ENCODE measurements at regions not wholly inside any gene's neighbourhood (a gene's known extent, or its start where the extent isn't known, plus 50 kb on each side); places are given as distances from the start of the nearest gene placed in this dataset.

GRCh38 chr3:59698091-59698490 lies 648.3 kb upstream of the CFAP20DC start:
- ATAC-seq (no peak), DNase-seq (ENCODE audit: missing footprints) (no peak)
- intact Hi-C loops (cut with DNase I), result no loop called here

GRCh38 chr3:59696783-59697182 lies 647.0 kb upstream of the CFAP20DC start:
- intact Hi-C loops (cut with DNase I), result no loop called here
- DNase-seq (ENCODE audit: missing footprints), result no peak
- no peak for ATAC-seq

DNA sequence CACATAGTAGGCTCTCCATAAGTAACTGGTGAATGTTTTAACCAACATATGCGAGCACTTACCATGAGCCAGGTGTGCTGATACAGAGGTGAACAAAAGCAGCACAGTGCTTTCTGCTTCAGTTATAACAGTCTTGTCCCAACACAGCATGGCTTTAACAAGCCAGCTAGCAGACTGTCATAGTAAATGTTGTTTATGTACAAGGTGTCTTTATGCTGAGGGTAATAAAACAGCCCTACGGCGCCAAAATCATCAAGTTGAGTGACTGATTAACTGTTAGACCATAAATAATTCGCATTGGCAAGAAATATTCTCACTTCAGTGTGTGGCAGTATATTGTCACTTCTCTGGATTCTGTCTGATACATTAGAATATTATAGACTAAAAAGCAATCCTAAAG lies 646.0 kb upstream of the CFAP20DC start:
- intact Hi-C loops (cut with DNase I), result no loop called here
- no peak for ATAC-seq
- DNase-seq (ENCODE audit: missing footprints), result no peak

GRCh38 chr3:59692117-59692516 lies 642.3 kb upstream of the CFAP20DC start:
- intact Hi-C loops (cut with DNase I), result no loop called here
- ATAC-seq (no peak), DNase-seq (ENCODE audit: missing footprints) (no peak)

DNA sequence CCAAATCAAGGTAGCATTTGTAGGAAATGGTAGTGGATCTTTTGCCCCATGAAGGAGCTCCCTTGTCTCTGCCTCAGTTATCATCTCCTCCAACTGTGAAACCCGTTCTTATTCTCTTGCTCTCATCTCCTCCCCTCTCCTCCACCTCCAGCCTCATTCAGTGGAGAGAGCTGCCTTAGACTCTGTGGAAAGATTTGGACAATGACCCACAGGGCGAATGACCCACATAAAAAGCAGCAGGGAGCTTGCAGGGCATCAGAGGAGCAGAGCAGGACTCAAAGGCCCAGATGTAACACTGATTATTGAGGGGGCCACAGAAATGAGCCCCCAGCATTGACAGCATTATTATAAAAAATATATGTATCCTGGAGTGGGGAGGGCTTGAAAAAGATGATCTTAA lies 641.1 kb upstream of the CFAP20DC start:
- no peak for ATAC-seq
- DNase-seq (ENCODE audit: missing footprints), result no peak
- intact Hi-C loops (cut with DNase I), result no loop called here

DNA sequence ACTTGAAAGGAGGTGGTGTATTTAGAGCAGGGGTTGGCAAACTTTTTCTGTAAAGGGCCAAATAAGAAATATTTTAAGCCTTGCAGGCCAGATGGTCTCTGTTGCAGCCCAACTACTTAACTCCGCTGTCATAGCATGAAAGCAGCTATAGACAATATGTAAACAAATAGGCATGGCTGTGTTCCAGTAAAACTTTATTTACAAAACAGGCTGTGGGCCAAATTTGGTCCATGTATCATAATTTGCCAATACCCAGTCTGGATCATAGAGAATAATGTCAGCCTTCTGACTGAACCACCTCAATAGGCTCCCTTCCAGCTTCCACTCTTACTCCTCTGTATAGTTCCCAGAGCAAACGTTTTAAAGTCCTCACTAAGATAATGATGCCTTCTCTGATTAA lies 638.8 kb upstream of the CFAP20DC start:
- ATAC-seq, result no peak
- DNase-seq (ENCODE audit: missing footprints), result no peak
- intact Hi-C loops (cut with DNase I), result no loop called here

GRCh38 chr3:59685432-59685831 lies 635.6 kb upstream of the CFAP20DC start:
- no peak for DNase-seq (ENCODE audit: missing footprints)
- intact Hi-C loops (cut with DNase I), result no loop called here
- peak; percentile 42 for ATAC-seq

DNA sequence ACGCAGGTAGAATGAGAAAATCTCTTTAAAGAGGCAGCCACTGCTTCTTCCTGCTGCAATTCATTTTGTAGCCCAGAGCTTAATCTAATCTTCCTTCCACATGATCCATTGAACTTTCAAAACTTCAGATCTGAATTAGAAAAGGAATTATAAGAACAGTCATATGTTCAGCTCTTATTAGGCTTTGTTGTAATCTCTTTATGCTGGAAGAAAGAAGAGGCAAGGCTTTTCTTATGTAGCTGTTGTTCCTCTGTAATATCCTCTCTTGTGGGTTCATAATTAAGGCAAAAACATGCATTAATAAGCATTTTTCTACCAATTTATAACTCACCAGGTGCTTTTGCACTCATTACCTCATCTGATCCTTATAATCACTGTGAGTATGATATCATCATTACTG lies 634.9 kb upstream of the CFAP20DC start:
- intact Hi-C loops (cut with DNase I), result no loop called here
- no peak for DNase-seq (ENCODE audit: missing footprints)
- ATAC-seq, result no peak

DNA sequence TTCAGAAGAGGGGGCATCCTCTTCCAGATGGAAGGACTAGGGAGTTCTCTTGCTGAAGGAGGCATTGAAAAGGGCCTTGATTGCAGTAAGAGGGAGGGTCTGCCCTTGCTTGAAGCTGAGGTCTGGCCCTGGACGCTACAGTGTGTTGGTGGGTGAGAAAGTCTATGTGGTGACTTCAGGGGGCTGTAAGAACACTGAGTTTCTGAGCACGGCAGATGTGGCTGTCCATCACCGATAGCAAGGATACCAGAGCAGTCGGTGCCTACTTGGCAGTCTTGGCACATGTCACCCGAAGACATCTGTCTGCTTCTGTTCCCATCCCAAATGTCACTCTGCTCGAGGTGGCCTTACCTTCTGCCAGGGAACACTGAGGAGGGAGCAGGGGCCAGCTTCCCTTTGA lies 631.1 kb upstream of the CFAP20DC start:
- intact Hi-C loops (cut with DNase I), result no loop called here
- no peak for ATAC-seq
- DNase-seq (ENCODE audit: missing footprints), result no peak

DNA sequence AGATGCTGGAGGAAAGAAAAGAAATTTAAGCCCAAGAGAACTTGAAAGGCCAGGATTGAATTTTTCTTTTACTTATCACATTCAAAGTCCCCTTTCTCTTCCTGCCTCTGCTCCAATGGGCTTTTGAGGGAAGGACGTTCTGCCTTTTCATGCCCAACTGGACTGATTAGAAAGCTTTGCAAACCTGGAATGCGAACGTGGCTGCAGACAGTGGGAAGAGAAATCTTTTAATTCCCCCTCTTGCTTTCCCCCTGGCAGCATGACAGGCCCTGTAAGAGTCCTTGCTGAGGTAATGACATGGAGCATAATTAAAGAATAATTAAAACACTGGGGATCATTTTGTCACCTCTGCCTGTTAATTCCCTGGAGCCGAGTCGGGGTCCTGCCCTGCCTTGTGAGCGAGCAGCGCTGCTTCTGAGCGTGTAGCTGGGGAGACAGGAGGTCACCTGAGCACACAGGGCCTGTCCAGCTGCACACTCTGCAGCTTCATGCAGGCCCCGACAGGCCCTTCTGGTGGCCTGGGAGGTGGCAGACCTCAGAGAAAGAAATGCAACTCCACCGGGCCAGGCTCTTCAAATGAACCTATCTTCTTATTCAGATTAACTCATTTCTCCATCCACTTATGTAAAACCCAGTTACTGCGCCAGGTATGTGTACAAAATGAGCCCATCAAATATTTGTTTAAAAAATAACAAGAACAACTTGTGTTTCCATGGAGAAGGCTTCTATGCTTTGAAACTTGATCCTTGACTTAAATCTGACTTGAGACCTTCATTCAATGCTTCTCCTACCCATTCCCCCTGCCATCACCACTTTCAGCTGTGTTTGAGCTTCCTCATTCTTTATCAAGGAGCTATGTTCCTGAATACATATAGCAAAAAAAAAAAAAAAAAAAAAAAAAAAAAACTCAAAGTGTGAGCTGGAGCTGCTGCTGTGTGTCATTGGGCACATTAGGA lies 628.2 kb upstream of the CFAP20DC start:
- no peak for ATAC-seq

DNA sequence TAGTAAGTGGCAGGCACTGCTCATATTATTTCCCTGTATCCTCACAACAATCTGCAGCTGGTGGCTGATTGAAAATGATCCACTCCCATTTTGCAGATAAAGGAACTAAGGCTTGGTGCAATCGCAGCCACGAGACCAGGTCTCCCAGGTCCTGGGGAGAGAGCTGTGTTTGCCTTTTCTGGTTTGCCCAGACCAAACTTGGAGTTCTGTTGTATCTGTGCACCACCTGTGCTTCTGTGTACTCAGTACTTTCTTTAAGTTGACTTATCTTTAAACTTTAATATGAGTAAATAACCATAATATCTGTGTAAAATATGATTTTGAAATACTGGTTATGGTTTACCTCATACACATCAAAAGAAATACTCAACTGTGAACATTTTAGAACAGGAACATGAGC lies 625.7 kb upstream of the CFAP20DC start:
- no peak for DNase-seq (ENCODE audit: missing footprints)
- ATAC-seq, result no peak
- intact Hi-C loops (cut with DNase I), result no loop called here

More for the DNA sequence above, 628.2 kb upstream of the CFAP20DC start:
- intact Hi-C loops (cut with DNase I), result no loop called here
- DNase-seq (ENCODE audit: missing footprints), result no peak

GRCh38 chr3:59663076-59663850 lies 613.4 kb upstream of the CFAP20DC start:
- no peak for ATAC-seq
- intact Hi-C loops (cut with DNase I), result no loop called here
- no peak for DNase-seq (ENCODE audit: missing footprints)

- ATAC-seq, result no peak
- intact Hi-C loops (cut with DNase I), result no loop called here
Measured at GRCh38 chr3:59660852-59661625, 611.2 kb upstream of the CFAP20DC start.

DNA sequence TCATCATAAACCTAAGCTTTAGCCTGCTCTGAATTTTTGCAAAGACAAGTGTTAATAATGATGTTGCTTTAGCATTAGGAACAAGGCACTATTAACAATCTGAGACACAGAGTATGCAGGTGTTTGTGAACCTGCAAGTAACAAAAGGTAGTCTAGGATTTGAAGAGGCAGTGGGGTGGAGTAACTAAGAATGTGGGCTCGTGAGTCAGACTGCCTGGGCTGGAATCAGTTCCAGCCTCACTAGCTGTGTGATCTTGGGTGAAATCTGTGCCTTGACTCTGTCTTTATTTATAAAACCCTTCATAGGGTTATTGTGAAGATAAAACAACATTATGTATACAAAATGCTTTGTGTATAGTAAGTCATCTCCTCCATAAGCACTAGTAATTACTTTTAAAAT lies 610.6 kb upstream of the CFAP20DC start:
- no peak for ATAC-seq
- DNase-seq (ENCODE audit: missing footprints), result no peak
- intact Hi-C loops (cut with DNase I), result no loop called here

More at GRCh38 chr3:59660852-59661625, 611.2 kb upstream of the CFAP20DC start:
- DNase-seq (ENCODE audit: missing footprints), result no peak

GRCh38 chr3:59659755-59660154 lies 609.9 kb upstream of the CFAP20DC start:
- ATAC-seq (no peak), DNase-seq (ENCODE audit: missing footprints) (no peak)
- intact Hi-C loops (cut with DNase I), result no loop called here

DNA sequence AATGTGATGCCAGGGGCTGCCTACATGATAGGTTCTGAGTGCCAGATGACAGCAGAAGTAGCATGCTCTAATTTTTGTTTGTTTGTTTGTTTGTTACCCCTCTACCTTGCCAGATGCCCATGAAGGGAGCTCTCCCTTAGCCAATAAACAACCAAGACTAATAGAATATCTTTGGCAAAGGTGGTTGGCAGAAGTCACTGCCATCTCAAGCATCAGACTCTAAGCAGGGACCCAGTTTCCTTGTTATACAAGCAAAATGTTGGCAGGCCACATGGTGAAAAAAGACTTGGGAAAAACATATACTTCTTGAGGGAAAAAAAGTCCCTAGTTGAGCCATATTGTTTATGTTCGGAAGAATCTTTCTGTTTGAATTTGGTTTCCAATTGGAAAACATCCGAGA lies 609.0 kb upstream of the CFAP20DC start:
- DNase-seq (ENCODE audit: missing footprints) (no peak), ATAC-seq (no peak)
- intact Hi-C loops (cut with DNase I), result no loop called here

DNA sequence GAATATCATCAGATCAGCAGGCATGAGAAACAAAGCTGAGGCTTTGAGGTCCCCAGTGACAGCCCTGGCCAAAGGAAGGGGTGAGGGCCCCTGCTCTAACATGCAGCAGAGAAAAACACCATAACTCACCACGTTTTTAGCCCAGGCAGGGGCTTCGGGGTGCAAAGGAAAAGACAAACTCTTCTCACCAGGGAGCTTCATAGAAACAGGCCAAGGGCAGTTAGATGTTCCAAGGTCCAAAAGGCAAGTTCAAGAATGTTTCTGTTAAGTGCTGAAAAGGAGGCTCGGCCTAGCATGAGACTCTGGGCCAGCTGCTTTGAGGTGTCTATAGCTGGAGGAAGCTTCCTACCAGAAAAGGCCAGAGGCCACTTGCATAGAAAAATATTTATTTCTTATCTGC lies 608.4 kb upstream of the CFAP20DC start:
- ATAC-seq (no peak), DNase-seq (ENCODE audit: missing footprints) (no peak)
- intact Hi-C loops (cut with DNase I), result no loop called here

- ATAC-seq, result no peak
- DNase-seq (ENCODE audit: missing footprints), result no peak
- intact Hi-C loops (cut with DNase I), result no loop called here
Measured at GRCh38 chr3:59655418-59656015, 605.7 kb upstream of the CFAP20DC start.

Measured in Right ventricle myocardium inferior (tissue), 1 donor.